Activated naive CD8-positive, alpha-beta T cell treated with anti-CD3 and anti-CD28 coated beads for 36 hours (primary cell): ENCODE measurements at regions not wholly inside any gene's neighbourhood (a gene's known extent, or its start where the extent isn't known, plus 50 kb on each side); places are given as distances from the start of the nearest gene placed in this dataset.
"Not testable (repeated sequence)": the region's sequence is repeated elsewhere in the genome, so short reads cannot be mapped to it uniquely, and the experiment has no call there.

Experiments used
- DNase-seq: peaks from one replicate; pipeline ENCODE4 v3.0.0; 2021
- H3K27ac Mint-ChIP-seq: one replicate; pipeline ENCODE4 v1.8.0; 2022; ENCODE audit warnings: mild to moderate bottlenecking, moderate library complexity, mixed read lengths
- H3K27me3 Mint-ChIP-seq: one replicate; pipeline ENCODE4 v1.8.0; 2022; ENCODE audit warnings: mild to moderate bottlenecking, mixed read lengths
- H3K36me3 Mint-ChIP-seq: one replicate; pipeline ENCODE4 v1.8.0; 2021; ENCODE audit warnings: mild to moderate bottlenecking, mixed read lengths
- H3K4me1 Mint-ChIP-seq: one replicate; pipeline ENCODE4 v1.8.0; 2021; ENCODE audit warnings: mixed read lengths
- H3K4me3 Mint-ChIP-seq: one replicate; pipeline ENCODE4 v1.8.0; 2022; ENCODE audit warnings: mild to moderate bottlenecking, moderate library complexity, mixed read lengths
- H3K9me3 Mint-ChIP-seq: one replicate; pipeline ENCODE4 v1.8.0; 2022; ENCODE audit warnings: mixed read lengths

DNA sequence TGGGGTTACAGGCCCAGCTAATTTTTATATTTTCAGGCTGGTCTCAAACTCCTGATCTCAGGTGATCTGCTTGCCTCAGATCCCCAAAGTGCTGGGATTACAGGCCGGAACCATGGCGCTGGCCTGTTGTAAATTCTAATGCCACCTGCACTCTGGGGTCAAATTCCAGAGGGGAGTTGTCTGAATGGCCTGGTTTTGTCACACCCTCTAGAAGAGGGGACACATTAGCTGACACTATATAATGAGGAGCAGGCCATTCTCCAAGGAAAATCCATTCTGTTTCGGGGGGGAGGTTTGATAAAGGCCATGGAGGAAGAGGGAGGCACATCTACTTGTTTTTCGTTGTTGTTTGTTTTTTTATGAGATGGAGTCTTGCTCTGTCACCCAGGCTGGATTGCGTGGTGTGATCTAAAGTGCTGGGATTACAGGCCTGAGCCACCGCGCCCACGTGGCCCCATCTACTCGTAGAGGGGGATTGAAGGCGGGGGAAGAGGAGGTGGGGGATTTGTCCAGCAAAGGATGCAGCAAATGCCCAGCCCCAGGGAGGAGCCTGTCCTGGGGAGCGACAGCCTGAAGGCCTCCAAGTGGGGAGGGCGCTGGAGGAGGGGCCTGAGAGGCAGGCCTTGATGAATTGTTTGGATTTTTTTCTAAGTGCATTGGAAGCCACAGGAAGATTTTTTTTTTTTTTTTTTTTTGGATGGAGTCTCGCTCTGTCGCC lies 78.4 kb upstream of the SLC45A1 start:
- H3K4me1 Mint-ChIP-seq = no peaks in the 10 kb centered on the region
- no peaks in the 10 kb centered on the region for H3K9me3 Mint-ChIP-seq
- H3K36me3 Mint-ChIP-seq = no peaks in the 10 kb centered on the region
- no peak for DNase-seq
- no peak overlapping the region for H3K4me3 Mint-ChIP-seq
- H3K27me3 Mint-ChIP-seq = peaks cover 10% of the 10 kb centered on the region
- H3K27ac Mint-ChIP-seq = no peak overlapping the region

DNA sequence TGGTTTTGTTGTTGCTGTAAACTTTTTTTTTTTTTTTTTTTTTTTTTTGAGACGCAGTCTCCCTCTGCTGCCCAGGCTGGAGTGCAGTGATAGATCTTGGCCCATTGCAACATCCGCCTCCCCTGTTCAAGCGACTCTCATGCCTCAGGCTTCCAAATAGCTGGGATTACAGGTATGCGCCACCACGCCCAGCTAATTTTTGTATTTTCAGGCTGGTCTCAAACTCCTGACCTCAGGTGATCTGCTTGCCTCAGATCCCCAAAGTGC lies 78.9 kb upstream of the SLC45A1 start:
- no peaks in the 10 kb centered on the region for H3K4me1 Mint-ChIP-seq
- H3K36me3 Mint-ChIP-seq = no peaks in the 10 kb centered on the region
- H3K27ac Mint-ChIP-seq = no peak overlapping the region
- no peaks in the 10 kb centered on the region for H3K9me3 Mint-ChIP-seq
- H3K27me3 Mint-ChIP-seq = peaks cover 10% of the 10 kb centered on the region
- H3K4me3 Mint-ChIP-seq = no peak overlapping the region
- DNase-seq = no peak

DNA sequence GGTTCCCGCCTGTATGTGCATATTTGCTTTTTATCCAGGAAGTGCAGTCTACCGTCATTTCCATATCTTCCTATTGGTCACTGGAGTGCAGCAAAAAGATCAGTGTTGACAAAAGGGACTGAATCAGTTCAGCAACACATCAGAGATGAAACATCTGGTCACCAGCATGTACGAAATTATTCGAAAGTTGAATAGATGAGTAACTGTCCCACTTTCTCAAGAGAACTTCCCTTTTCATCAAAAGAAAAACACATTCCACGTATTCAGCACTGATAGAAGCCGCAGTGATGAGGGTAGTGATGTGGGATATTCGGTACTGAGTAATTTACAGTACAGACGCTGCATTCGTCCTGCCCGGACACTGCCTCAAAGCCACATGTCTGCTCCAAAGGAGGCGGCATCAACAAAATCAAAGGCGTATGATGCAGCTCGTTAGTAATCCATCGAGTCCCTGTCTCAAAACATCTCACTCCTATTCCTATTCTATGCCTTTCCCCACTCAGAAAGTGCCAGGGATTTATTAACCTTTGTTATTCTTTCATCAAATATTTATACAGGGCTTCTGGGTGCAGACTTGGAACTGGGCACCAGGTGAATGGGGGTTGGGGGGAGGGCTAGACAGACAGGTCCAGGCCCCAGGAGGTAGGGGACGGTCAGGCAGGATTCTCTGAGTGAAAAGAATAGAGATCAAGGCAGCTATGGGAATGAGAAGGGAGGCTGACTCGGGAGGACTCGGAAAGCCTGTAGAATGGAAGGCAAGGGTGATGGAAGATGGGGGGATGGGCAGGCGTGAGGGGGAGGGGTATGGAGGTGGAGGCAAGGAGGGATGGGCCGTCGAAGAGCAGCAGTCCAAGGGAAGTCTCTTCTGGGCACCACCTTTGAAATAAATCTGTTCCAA lies 79.5 kb upstream of the SLC45A1 start:
- H3K27ac Mint-ChIP-seq = no peak overlapping the region
- H3K36me3 Mint-ChIP-seq = no peaks in the 10 kb centered on the region

DNA sequence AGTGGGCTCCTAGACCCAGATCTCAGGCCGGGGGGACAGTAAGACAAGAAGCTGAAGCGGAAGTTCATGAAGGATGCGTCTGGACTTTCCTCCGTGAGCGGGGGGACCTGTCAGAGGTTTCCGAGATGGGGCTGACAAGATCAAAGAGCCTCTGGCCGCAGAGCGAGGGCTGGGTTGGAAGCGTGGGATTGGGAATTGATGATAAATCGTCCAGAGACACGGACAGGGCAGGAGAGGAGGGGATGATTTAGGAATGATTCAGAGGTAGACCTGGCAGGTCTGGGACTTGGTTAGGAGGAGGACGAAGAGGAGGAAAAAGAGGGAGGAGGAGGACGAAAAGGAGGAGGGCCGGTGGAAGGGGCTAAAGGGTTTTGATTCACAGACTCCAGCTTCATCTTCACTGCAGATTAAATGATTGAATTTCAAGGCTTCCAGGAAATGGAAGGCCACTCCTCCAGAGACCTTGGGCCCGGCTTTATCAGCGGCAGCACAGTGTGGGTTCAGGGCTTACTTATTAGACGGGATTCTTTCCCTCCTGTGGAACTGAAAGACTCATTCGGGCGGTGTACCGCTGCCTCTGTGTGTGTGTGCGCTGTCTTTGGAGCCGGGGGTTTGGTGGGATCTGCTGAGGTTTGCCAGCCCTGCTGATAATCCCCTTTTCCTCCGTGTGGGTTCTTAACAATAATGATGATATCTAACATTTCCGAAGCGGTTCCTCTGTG lies 85.7 kb upstream of the SLC45A1 start:
- DNase-seq = no peak
- Mint-ChIP-seq H3K4me1 (no peaks in the 10 kb centered on the region), H3K36me3 (peaks cover 1% of the 10 kb centered on the region), H3K4me3 (no peak overlapping the region), H3K27me3 (peaks cover 18% of the 10 kb centered on the region), H3K9me3 (peaks cover 6% of the 10 kb centered on the region), H3K27ac (no peak overlapping the region)

More for the DNA sequence above, 79.5 kb upstream of the SLC45A1 start:
- H3K9me3 Mint-ChIP-seq = no peaks in the 10 kb centered on the region
- H3K4me1 Mint-ChIP-seq = no peaks in the 10 kb centered on the region
- no peak for DNase-seq
- H3K27me3 Mint-ChIP-seq = peaks cover 10% of the 10 kb centered on the region
- no peak overlapping the region for H3K4me3 Mint-ChIP-seq

DNA sequence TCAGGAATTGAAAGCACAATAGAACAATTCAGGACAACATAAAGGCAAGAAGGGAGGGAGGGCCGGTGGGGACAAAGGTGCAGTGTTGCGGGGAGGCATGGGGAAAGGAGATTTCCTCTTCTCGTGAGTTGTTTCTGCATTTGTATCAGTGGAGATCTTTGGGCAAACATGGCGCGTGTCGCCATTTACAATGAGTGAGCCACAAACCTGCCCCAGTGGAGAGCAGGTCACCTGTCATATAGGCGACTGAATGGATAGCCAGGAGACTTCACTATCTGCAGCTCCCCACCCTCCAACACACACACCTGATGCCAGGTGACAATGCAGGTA lies 87.7 kb upstream of the SLC45A1 start:
- DNase-seq = no peak
- Mint-ChIP-seq H3K9me3 (peaks cover 7% of the 10 kb centered on the region), H3K27ac (no peak overlapping the region), H3K4me3 (no peak overlapping the region), H3K4me1 (no peaks in the 10 kb centered on the region), H3K36me3 (peaks cover 2% of the 10 kb centered on the region), H3K27me3 (peaks cover 28% of the 10 kb centered on the region)

DNA sequence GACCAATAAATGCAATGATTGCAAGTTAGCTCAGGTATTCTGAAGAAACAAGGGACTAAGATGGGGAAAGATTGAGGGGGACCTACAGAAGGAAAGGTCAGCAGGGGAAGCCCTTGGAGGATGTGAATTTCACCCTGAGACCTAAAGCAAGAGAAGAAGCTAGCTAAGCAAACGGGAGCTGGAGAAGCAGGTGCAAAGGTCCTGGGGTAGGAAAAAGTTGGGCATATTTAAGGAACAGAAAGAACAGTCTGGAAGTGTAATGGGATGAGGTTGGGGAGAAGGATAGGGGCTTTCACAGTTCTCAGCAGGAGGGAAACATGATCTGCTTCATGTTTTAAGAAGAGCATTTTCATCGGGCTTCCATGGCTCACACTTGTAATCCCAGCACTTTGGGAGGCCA lies 89.7 kb upstream of the SLC45A1 start:
- H3K27ac Mint-ChIP-seq = no peak overlapping the region

DNA sequence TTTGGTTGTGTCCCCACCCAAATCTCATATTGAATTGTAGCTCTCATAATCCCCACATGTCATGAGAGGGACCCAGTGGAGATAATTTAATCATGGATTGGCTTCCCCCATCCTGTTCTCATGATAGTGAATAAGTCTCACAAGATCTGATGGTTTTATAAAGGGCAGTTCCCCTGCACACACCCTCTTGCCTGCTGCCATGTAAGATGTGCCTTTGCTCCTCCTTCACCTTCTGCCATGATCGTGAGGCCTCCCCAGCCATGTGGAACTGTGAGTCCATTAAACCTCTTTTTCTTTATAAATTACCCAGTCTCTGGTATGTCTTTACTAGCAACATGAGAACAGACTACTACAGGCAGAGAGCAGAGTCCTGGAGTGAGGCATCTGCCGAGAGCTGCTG lies 90.2 kb upstream of the SLC45A1 start:
- not testable (repeated sequence) for H3K36me3 Mint-ChIP-seq, H3K4me1 Mint-ChIP-seq, H3K9me3 Mint-ChIP-seq, H3K4me3 Mint-ChIP-seq, H3K27ac Mint-ChIP-seq, DNase-seq
- H3K27me3 Mint-ChIP-seq = peaks cover 33% of the 10 kb centered on the region

More for the DNA sequence above, 89.7 kb upstream of the SLC45A1 start:
- Mint-ChIP-seq H3K9me3 (peaks cover 7% of the 10 kb centered on the region), H3K36me3 (peaks cover 2% of the 10 kb centered on the region), H3K4me3 (no peak overlapping the region), H3K27me3 (peaks cover 33% of the 10 kb centered on the region), H3K4me1 (peaks cover 2% of the 10 kb centered on the region)
- no peak for DNase-seq

DNA sequence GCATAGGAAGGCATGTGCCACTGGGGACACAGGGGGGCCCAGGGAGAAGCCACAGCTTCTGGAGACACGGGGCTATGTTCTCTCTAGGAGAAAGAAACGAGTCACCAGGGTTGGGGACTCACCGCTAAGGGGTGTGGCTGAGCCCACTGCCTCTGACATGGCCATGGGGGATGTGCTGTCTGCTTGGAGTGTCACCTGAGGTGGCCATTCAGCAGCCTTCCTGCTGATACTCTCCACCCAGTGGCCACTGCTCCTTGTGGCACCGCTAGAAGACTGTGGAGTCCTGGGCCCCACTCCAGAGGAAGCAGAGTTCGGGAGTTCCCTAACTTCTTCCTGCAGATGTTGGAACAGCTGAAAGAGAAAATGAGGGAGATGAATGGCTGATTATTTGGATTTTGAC lies 91.2 kb upstream of the SLC45A1 start:
- Mint-ChIP-seq H3K9me3 (peaks cover 7% of the 10 kb centered on the region), H3K4me1 (peaks cover 2% of the 10 kb centered on the region), H3K27ac (no peak overlapping the region), H3K27me3 (peaks cover 28% of the 10 kb centered on the region), H3K36me3 (peaks cover 2% of the 10 kb centered on the region), H3K4me3 (no peak overlapping the region)
- no peak for DNase-seq

DNA sequence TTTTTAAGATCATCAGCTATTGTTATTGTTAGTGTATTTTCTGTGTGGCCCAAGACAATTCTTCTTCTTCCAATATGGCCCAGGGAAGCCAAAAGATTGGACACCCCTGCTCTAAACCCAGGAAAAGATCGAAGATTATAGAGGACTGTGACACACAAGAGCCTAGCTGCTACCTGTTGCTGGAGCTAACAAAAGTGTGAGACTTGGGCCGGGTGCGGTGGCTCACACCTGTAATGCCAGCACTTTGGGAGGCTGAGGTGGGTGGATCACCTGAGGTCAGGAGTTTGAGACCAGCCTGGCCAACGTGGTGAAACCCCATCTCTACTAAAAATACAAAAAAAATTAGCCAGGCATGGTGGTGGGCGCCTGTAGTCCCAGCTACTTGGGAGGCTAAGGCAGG lies 91.9 kb upstream of the SLC45A1 start:
- H3K4me3 Mint-ChIP-seq, H3K4me1 Mint-ChIP-seq, H3K27ac Mint-ChIP-seq, H3K9me3 Mint-ChIP-seq, DNase-seq, H3K36me3 Mint-ChIP-seq: not testable (repeated sequence)
- peaks cover 28% of the 10 kb centered on the region for H3K27me3 Mint-ChIP-seq

DNA sequence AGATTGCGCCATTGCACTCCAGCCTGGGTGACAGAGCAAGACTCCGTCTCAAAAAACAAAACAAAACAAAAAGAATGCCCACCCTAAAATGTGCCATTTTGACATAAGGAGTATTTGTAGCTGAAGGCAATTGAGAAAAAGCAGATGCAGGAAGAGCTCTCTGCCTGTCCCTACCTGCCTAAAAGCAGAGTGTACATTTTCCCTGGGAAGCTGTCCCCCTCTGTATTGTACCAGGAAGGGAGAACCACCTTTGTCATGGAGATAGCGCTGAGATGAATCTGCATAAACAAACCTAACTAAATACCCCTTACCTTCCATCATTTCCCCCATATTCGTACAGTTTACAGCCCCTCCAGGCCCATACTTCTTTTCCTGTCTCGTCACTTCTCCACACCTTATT lies 94.4 kb upstream of the SLC45A1 start:
- Mint-ChIP-seq H3K4me1 (peaks cover 9% of the 10 kb centered on the region), H3K9me3 (peaks cover 7% of the 10 kb centered on the region), H3K27me3 (peaks cover 42% of the 10 kb centered on the region), H3K36me3 (peaks cover 2% of the 10 kb centered on the region), H3K4me3 (no peak overlapping the region), H3K27ac (no peak overlapping the region)
- no peak for DNase-seq

DNA sequence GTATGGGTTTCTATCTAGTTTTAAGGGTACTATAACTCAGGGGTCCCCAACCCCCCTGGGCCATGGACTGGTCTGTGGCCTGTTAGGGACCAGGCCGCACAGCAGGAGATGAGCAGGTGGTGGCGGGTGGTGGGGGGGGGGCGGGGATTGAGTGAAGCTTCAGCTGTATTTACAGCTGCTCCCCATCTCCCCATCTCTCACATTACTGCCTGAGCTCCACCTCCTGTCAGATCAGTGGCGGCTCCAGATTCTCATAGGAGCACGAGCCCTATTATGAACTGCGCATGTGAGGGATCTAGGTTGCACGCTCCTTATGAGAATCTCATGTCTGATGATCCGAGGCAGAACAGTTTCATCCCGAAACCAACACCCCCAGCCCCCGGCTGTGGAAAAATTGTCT lies 95.1 kb upstream of the SLC45A1 start:
- peaks cover 43% of the 10 kb centered on the region for H3K27me3 Mint-ChIP-seq
- no peak for DNase-seq
- no peak overlapping the region for H3K27ac Mint-ChIP-seq
- H3K4me1 Mint-ChIP-seq = peaks cover 12% of the 10 kb centered on the region
- no peak overlapping the region for H3K4me3 Mint-ChIP-seq
- H3K9me3 Mint-ChIP-seq = peaks cover 3% of the 10 kb centered on the region
- peaks cover 1% of the 10 kb centered on the region for H3K36me3 Mint-ChIP-seq

DNA sequence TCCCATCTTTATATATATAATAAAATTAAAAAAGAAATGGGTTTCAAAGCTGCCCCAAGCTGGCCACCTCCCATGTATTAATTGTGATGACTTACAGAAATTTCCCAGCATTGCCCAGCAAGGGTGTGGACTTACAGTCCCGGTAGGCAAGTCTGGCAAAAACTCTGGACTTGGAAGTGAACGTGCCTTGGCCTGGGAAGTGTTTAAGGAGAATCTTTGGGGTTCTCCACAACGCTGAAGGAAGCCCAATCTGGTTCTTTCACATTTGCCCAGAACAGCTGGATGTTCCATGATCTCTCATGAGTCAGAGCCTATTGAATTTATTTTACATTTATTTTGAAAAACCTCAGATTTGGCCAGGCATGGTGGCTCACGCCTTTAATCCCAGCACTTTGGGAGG lies 98.4 kb upstream of the SLC45A1 start:
- H3K27ac Mint-ChIP-seq = no peak overlapping the region
- H3K27me3 Mint-ChIP-seq = peaks cover 56% of the 10 kb centered on the region
- H3K4me3 Mint-ChIP-seq = no peak overlapping the region
- H3K4me1 Mint-ChIP-seq = peaks cover 15% of the 10 kb centered on the region
- no peak for DNase-seq
- no peaks in the 10 kb centered on the region for H3K9me3 Mint-ChIP-seq
- no peaks in the 10 kb centered on the region for H3K36me3 Mint-ChIP-seq

DNA sequence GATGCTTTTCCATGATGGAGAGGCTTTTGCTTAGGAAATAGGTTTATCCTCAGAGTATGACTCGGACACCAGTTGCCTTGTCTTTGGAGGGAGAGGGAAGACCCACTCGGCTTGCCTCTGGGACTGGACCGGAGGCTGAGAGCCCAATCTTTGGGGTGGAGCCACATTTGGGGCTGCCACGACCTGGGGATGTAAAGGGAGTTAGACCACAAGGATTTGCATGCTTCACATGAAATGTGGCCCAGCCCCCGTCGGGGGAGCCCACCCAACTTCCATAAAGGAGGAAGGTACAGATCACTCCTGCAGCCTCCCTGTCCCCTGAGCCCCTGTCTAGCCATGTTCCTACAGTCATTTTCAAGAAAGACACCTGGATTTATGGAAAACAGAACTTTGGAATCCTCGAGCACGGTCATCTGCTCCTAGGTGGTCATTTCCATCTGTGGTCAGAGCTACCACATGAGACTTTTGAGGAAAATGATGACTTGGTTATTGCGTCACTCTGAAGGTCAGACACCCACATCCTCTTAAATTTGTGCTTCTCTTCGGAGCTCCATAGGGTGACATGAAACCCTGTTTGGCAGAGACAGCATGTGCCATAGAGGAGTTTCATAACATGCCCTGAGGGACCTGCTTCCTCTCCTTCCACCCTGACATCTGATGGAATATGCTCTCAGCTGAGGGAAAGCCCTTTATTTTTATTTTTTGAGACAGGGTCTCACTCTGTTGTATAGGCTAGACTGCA lies 99.4 kb upstream of the SLC45A1 start:
- Mint-ChIP-seq H3K4me1 (peaks cover 15% of the 10 kb centered on the region), H3K36me3 (no peaks in the 10 kb centered on the region), H3K27ac (no peak overlapping the region), H3K27me3 (peaks cover 58% of the 10 kb centered on the region), H3K9me3 (no peaks in the 10 kb centered on the region), H3K4me3 (no peak overlapping the region)
- DNase-seq = no peak

DNA sequence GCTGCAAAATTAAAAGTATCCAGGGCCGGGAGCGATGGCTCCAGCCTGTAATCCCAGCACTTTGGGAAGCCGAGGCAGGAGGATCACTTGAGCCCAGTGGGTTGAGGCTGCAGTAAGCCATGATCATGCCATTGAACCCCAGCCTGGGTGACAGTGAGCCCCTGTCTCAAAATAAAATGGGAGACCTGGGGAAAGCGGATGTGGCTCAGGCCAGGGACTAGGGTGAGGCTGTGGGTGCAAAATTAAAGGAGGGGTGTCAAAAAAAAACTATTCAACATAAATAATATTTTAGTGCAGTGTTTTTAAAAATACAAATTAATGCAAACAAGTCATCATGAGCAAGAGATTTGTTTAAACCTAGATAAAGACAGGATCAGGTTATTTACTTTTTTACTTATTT lies 100.1 kb upstream of the SLC45A1 start:
- Mint-ChIP-seq H3K4me1 (peaks cover 15% of the 10 kb centered on the region), H3K27me3 (peaks cover 65% of the 10 kb centered on the region), H3K27ac (no peak overlapping the region), H3K9me3 (no peaks in the 10 kb centered on the region), H3K4me3 (peak overlapping the region; percentile 53), H3K36me3 (no peaks in the 10 kb centered on the region)
- DNase-seq = no peak
